ENCODE measurements at regions not wholly inside any gene's neighbourhood (a gene's known extent, or its start where the extent isn't known, plus 50 kb on each side); places are given as distances from the start of the nearest gene placed in this dataset.

DNA sequence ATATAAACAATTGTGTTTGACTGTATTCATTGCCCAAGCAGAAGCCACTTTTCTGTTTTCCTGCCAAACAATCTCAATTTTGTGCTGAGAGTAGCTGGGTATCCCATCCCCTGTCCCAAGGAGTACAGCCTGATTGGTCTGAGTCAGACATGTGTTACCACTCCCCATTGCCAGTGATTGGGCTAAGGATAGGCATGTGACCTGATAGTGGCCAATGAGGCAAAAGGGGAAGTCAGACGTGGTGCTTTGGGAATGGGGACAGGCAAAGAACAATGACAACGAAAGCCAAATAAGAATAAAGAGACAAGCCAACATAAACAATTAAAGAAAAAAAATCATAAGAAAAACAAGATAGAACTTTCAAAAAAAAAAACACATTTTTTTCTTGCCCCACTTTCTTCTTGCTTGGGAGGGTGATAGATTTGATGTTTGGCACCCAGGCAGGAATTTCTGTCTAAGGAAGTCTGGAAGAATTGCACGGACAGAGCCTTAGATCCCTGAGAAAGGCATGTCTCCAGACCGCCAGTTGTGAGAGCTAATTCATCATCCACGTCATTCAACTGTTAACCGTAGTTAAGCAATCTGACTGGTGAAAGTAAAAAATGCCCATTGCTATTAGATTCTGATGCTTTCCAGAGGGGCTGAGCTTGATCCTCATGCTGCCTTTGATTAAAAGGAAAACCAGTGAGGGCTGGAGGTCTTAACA lies 626.6 kb upstream of the TMEM132C start:
- TF ChIP-seq, protein P1, sequence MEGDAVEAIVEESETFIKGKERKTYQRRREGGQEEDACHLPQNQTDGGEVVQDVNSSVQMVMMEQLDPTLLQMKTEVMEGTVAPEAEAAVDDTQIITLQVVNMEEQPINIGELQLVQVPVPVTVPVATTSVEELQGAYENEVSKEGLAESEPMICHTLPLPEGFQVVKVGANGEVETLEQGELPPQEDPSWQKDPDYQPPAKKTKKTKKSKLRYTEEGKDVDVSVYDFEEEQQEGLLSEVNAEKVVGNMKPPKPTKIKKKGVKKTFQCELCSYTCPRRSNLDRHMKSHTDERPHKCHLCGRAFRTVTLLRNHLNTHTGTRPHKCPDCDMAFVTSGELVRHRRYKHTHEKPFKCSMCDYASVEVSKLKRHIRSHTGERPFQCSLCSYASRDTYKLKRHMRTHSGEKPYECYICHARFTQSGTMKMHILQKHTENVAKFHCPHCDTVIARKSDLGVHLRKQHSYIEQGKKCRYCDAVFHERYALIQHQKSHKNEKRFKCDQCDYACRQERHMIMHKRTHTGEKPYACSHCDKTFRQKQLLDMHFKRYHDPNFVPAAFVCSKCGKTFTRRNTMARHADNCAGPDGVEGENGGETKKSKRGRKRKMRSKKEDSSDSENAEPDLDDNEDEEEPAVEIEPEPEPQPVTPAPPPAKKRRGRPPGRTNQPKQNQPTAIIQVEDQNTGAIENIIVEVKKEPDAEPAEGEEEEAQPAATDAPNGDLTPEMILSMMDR (IDR thresholded peaks at IDR 0.05; ENCODE audit: low read depth, low read length): no peak
- no peak for DNase-seq

GRCh38 chr12:127642208-127642607 lies 624.8 kb upstream of the TMEM132C start:
- H3K36me3 ChIP-seq: no peaks in the 10 kb centered on the region
- no peak overlapping the region for H3K4me3 ChIP-seq (ENCODE audit: low read depth, low read length)
- no peak overlapping the region for H3K27ac ChIP-seq
- H3K9me3 ChIP-seq (ENCODE audit: severe bottlenecking): no peaks in the 10 kb centered on the region
- DNase-seq: no peak
- no peaks in the 10 kb centered on the region for H3K27me3 ChIP-seq (ENCODE audit: insufficient read depth, low read depth, severe bottlenecking)
- TF ChIP-seq, protein P1 (IDR thresholded peaks at IDR 0.05; ENCODE audit: low read depth, low read length): no peak

More for the DNA sequence above, 626.6 kb upstream of the TMEM132C start:
- H3K36me3 ChIP-seq: no peaks in the 10 kb centered on the region
- no peak overlapping the region for H3K27ac ChIP-seq
- no peaks in the 10 kb centered on the region for H3K9me3 ChIP-seq (ENCODE audit: severe bottlenecking)
- no peak overlapping the region for H3K4me3 ChIP-seq (ENCODE audit: low read depth, low read length)
- H3K27me3 ChIP-seq (ENCODE audit: insufficient read depth, low read depth, severe bottlenecking): no peaks in the 10 kb centered on the region

DNA sequence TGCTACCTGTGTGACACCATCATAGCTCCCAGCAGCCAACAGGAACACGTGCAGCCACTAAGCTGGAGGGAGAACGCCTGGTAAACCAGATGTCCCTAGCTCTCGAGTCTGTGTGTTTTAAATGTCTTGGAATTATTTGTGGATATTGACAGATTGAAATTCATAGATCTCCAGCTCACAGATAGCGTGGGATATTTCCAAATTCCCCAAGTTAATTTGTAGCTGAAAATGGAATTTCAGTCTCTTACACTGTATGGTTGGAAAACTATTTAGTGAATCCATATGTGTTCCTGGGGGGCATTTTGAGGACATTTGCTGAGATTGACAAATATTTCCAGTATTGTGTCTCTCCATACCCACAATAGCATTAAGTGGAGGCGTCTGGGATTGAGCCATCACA lies 618.6 kb upstream of the TMEM132C start:
- Histone ChIP-seq H3K36me3 (no peaks in the 10 kb centered on the region), H3K27ac (no peak overlapping the region), H3K9me3 (ENCODE audit: severe bottlenecking) (no peaks in the 10 kb centered on the region), H3K4me3 (ENCODE audit: low read depth, low read length) (no peak overlapping the region), H3K27me3 (ENCODE audit: insufficient read depth, low read depth, severe bottlenecking) (no peaks in the 10 kb centered on the region)
- DNase-seq: no peak
- TF ChIP-seq, protein P1 (IDR thresholded peaks at IDR 0.05; ENCODE audit: low read depth, low read length): no peak

DNA sequence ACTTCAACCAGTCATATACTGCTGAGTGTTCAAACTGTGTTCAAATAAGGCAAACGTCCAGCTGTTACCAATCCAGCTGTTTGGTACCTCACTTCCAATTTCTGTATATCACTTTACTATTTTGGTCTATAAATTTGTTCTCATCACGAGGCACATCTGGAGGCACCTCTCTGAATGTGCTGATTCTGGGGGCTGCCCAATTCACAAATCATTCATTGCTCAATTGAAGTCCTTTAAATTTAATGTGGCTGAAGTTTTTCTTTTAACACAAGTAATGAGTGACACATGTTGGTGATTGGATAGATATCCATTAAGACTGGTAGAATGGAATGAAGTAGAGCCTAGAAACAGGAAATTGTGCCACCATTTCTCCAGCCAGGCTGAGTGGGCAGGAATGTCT lies 617.0 kb upstream of the TMEM132C start:
- no peaks in the 10 kb centered on the region for H3K36me3 ChIP-seq
- H3K9me3 ChIP-seq (ENCODE audit: severe bottlenecking): no peaks in the 10 kb centered on the region
- DNase-seq: no peak
- no peak overlapping the region for H3K27ac ChIP-seq
- H3K27me3 ChIP-seq (ENCODE audit: insufficient read depth, low read depth, severe bottlenecking): no peaks in the 10 kb centered on the region
- TF ChIP-seq, protein P1 (IDR thresholded peaks at IDR 0.05; ENCODE audit: low read depth, low read length): no peak
- no peak overlapping the region for H3K4me3 ChIP-seq (ENCODE audit: low read depth, low read length)

GRCh38 chr12:127650626-127651025 lies 616.3 kb upstream of the TMEM132C start:
- H3K4me3 ChIP-seq (ENCODE audit: low read depth, low read length): no peak overlapping the region
- H3K36me3 ChIP-seq: no peaks in the 10 kb centered on the region
- TF ChIP-seq, protein P1 (IDR thresholded peaks at IDR 0.05; ENCODE audit: low read depth, low read length): no peak
- no peaks in the 10 kb centered on the region for H3K9me3 ChIP-seq (ENCODE audit: severe bottlenecking)
- no peak for DNase-seq
- no peak overlapping the region for H3K27ac ChIP-seq
- no peaks in the 10 kb centered on the region for H3K27me3 ChIP-seq (ENCODE audit: insufficient read depth, low read depth, severe bottlenecking)

GRCh38 chr12:127652281-127652680 lies 614.7 kb upstream of the TMEM132C start:
- no peak for DNase-seq
- Histone ChIP-seq H3K27me3 (ENCODE audit: insufficient read depth, low read depth, severe bottlenecking) (no peaks in the 10 kb centered on the region), H3K36me3 (no peaks in the 10 kb centered on the region), H3K27ac (no peak overlapping the region), H3K9me3 (ENCODE audit: severe bottlenecking) (no peaks in the 10 kb centered on the region), H3K4me3 (ENCODE audit: low read depth, low read length) (no peak overlapping the region)
- TF ChIP-seq, protein P1 (IDR thresholded peaks at IDR 0.05; ENCODE audit: low read depth, low read length): no peak
